Gastrocnemius medialis (tissue), 4 donors: ENCODE measurements at regions not wholly inside any gene's neighbourhood (a gene's known extent, or its start where the extent isn't known, plus 50 kb on each side); places are given as distances from the start of the nearest gene placed in this dataset.

ENCODE experiments used
- ATAC-seq, 2 donors: fragments of 150-250 bp; one replicate each; pipeline ENCODE4 v1.9.1; 2016
- DNase-seq, 2 donors: peaks; one replicate each; pipeline ENCODE4 v3.0.0-alpha.2; 2019
- H3K27ac ChIP-seq, 4 donors: fragments of 200-600 bp; sonication (generic); 1 replicate in 1 of 4; 2 replicates in 3 of 4; pipeline ENCODE4 v1.5.1; 2016 to 2018; ENCODE audit warnings: mild to moderate bottlenecking in 2 of 4, moderate library complexity in 1 of 4
- H3K27me3 ChIP-seq, 3 donors: fragments of 200-600 bp; sonication (generic) in 2 of 3; 1 replicate in 1 of 3; 2 replicates in 2 of 3; pipeline versions ENCODE4 v1.5.1 to v1.6.0; 2016 to 2019; ENCODE audit warnings: mild to moderate bottlenecking in 1 of 3, moderate library complexity in 1 of 3
- H3K36me3 ChIP-seq, 2 donors: fragments of 200-600 bp; sonication (generic) in 1 of 2; one replicate each; pipeline ENCODE4 v1.5.1; 2017 to 2018
- H3K4me1 ChIP-seq, 2 donors: fragments of 200-600 bp; sonication (generic) in 1 of 2; one replicate each; pipeline ENCODE4 v1.5.1; 2016 to 2017; ENCODE audit warnings: mild to moderate bottlenecking in 2 of 2
- H3K4me3 ChIP-seq, 4 donors: fragments of 200-600 bp; sonication (generic) in 3 of 4; 1 replicate in 1 of 4; 2 replicates in 3 of 4; pipeline ENCODE4 v1.5.1; 2016 to 2019; ENCODE audit warnings: mild to moderate bottlenecking in 2 of 4
- H3K9me3 ChIP-seq, 3 donors: fragments of 200-600 bp; sonication (generic) in 2 of 3; 1 replicate in 1 of 3; 2 replicates in 2 of 3; pipeline ENCODE4 v1.5.1; 2016 to 2019
- POLR2A ChIP-seq, 2 donors: fragments of 450-650 bp; IDR thresholded peaks; one replicate each; pipeline ENCODE4 v1.6.1; 2017; ENCODE audit warnings: antibody characterized with exemption in 2 of 2, mild to moderate bottlenecking in 2 of 2, moderate library complexity in 2 of 2
- in situ Hi-C, 4 donors: fragments of 200-750 bp; cut with MboI; loops; one replicate each; pipeline versions ENCODE4 v1.15.0 to v1.8.0; 2017; ENCODE audit warnings: low sequenced_read_pairs in 4 of 4
- intact Hi-C: fragments of 100-400 bp; cut with DNase I; formaldehyde crosslinking; loops from one replicate; pipeline ENCODE4 v1.15.1; 2023; ENCODE audit warnings: low total_unique reads
- TF ChIP-seq, protein P1 (sequence below), 5 experiments: fragments of 450-650 bp in 3 of 5; fragments of 200-600 bp in 2 of 5; sonication (generic) in 2 of 5; IDR thresholded peaks in 4 of 5; conservative IDR thresholded peaks in 1 of 5; 1 replicate in 4 of 5; 2 replicates in 1 of 5; pipeline ENCODE4 v1.5.1; 2016 to 2019; ENCODE audit warnings: antibody characterized with exemption in 5 of 5, mild to moderate bottlenecking in 3 of 5, moderate library complexity in 3 of 5

DNA sequence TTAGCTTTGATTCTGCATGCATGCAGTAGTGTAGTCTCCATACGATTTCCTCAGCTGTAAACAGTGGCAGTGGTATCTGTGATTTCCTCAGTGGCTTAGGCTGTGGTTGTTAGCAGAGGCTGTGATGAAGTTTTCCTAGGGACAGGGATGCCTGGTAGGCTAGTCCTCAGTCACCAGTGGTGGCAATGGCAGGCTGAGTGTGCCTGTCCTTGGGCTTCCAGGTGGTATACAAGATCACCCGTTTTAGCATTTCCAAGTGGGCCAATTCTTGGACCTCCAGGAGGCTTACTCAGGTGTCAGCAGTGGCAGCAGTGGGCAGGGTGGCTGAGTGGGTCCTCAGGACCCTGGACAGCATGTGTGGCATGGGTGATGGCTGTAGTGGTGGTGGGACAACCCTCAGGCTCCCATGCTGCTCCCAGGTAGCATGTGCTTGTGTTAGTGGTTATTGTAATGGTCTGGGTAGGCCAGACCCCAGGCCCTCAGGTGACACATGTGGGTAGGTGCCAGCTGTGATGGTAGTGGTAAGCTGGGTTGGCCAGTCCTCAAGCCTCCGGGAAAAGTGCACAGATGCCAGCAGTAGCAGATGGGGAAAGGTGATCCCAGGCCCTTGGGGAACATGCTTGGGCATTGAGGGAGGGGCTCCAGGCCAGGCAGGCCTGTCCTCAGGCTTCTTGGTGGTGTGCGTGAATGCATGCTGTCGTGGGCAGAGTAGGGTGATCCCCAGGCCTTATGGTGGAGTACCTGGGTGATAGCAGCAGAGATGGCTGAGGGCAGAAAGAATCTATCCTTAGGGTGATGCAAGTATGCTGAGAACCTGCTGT, 146.5 kb downstream of the PAPOLA start:
- no peaks in the 10 kb centered on the region for H3K9me3 ChIP-seq
- in situ Hi-C loops = no loop called here
- no peaks in the 10 kb centered on the region for H3K36me3 ChIP-seq

DNA sequence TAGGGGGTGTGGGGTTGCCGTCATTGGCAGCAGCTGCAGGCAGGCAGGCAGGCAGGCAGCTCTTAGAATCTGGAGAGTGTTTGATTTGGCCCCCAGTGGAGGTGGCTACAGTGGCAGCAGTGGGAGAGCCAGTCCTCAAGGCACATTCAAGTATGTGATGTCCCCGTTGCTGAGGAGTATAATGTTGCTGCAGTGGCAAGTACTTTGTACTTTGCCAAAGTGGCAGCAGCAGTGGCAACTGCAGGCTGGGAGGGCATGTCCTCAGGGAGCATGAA, 147.1 kb downstream of the PAPOLA start:
- in situ Hi-C loops = no loop called here
- no peak overlapping the region for H3K27ac ChIP-seq
- H3K4me3 ChIP-seq = no peak overlapping the region
- H3K4me1 ChIP-seq = no peaks in the 10 kb centered on the region
- no peak for DNase-seq
- intact Hi-C loops = no loop called here
- no peaks in the 10 kb centered on the region for H3K36me3 ChIP-seq
- H3K9me3 ChIP-seq = no peaks in the 10 kb centered on the region
- ATAC-seq = no peak
- TF ChIP-seq, protein P1, sequence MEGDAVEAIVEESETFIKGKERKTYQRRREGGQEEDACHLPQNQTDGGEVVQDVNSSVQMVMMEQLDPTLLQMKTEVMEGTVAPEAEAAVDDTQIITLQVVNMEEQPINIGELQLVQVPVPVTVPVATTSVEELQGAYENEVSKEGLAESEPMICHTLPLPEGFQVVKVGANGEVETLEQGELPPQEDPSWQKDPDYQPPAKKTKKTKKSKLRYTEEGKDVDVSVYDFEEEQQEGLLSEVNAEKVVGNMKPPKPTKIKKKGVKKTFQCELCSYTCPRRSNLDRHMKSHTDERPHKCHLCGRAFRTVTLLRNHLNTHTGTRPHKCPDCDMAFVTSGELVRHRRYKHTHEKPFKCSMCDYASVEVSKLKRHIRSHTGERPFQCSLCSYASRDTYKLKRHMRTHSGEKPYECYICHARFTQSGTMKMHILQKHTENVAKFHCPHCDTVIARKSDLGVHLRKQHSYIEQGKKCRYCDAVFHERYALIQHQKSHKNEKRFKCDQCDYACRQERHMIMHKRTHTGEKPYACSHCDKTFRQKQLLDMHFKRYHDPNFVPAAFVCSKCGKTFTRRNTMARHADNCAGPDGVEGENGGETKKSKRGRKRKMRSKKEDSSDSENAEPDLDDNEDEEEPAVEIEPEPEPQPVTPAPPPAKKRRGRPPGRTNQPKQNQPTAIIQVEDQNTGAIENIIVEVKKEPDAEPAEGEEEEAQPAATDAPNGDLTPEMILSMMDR (IDR thresholded peaks at IDR 0.05 in 4 of 5, conservative IDR thresholded peaks at IDR 0.05 in 1 of 5) = no peak
- TF ChIP-seq POLR2A (IDR thresholded peaks at IDR 0.05) = no peak
- H3K27me3 ChIP-seq = no peaks in the 10 kb centered on the region

More for the DNA sequence above, 146.5 kb downstream of the PAPOLA start:
- Histone ChIP-seq H3K4me3 (no peak overlapping the region), H3K27ac (no peak overlapping the region), H3K4me1 (no peaks in the 10 kb centered on the region), H3K27me3 (no peaks in the 10 kb centered on the region)
- ATAC-seq (no peak), DNase-seq (no peak)
- intact Hi-C loops = no loop called here
- no peak for TF ChIP-seq POLR2A (IDR thresholded peaks at IDR 0.05)
- TF ChIP-seq, protein P1 (IDR thresholded peaks at IDR 0.05 in 4 of 5, conservative IDR thresholded peaks at IDR 0.05 in 1 of 5) = no peak

DNA sequence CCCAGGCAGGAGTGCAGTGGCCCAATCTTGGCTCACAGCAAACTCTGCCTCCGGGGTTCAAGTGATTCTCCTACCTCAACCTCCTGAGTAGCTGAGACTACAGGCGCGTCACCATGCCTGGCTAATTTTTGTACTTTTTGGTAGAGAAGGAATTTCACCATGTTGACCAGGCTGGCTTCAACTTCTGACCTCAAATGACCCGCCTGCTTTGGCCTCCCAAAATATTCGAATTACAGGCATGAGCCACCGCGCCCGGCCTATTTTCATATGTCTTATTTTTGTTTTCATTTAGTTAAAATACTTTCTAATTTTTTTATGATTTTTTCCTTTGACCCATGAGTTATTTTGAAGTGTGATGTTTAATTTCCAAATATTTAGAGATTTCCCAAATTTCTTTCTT, 143.6 kb upstream of the VRK1 start:
- TF ChIP-seq, protein P1 (IDR thresholded peaks at IDR 0.05 in 4 of 5, conservative IDR thresholded peaks at IDR 0.05 in 1 of 5) = no peak
- TF ChIP-seq POLR2A (IDR thresholded peaks at IDR 0.05) = no peak
- Histone ChIP-seq H3K36me3 (no peaks in the 10 kb centered on the region), H3K27me3 (no peaks in the 10 kb centered on the region), H3K27ac (no peak overlapping the region), H3K4me3 (no peak overlapping the region), H3K9me3 (no peaks in the 10 kb centered on the region), H3K4me1 (no peaks in the 10 kb centered on the region)
- in situ Hi-C loops (no loop called here), intact Hi-C loops (no loop called here)
- ATAC-seq (no peak), DNase-seq (no peak)

DNA sequence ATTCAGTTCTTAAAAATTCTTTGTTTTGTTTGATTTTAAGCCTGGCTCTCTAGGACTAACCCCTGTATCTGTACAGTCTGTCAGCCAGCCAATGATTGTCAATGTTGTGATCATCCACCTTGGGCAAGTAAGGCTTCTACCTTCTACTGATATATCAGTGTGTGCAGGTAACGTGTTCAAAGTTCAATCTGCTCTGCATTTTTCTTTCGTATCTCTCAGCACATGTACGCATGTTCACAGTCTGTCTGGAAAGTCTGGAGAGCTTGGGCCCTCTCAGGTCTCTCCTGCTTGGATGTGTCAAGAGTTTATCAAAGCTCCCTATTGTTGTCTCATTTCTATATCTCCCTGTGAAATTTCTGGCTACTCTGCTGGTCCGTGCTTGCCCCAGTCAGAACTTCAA, 138.6 kb upstream of the VRK1 start:
- TF ChIP-seq POLR2A (IDR thresholded peaks at IDR 0.05) = no peak
- TF ChIP-seq, protein P1 (IDR thresholded peaks at IDR 0.05 in 4 of 5, conservative IDR thresholded peaks at IDR 0.05 in 1 of 5) = no peak
- H3K9me3 ChIP-seq = no peaks in the 10 kb centered on the region
- in situ Hi-C loops (no loop called here), intact Hi-C loops (no loop called here)
- DNase-seq (no peak), ATAC-seq (no peak)
- H3K36me3 ChIP-seq = no peaks in the 10 kb centered on the region
- no peaks in the 10 kb centered on the region for H3K27me3 ChIP-seq
- no peaks in the 10 kb centered on the region for H3K4me1 ChIP-seq
- H3K4me3 ChIP-seq = no peak overlapping the region
- no peak overlapping the region for H3K27ac ChIP-seq

DNA sequence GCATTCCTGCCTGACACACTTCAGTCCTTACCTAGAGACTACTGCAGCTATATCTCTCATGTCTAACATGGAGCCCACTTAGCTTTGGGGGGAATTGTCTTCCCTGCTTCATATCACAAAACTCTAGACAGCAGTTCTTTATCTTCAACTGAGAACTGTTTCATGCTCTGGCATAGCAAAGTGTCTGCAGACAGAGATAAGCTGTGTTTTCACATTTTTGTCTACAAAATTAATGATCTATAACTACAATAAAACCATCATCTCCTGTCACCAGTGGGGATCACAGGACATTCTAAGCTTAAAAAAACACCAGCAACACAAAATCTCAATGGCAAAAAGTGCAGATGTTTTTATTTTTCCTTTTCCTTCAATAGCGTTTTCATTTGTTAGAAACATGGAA, 137.1 kb upstream of the VRK1 start:
- Histone ChIP-seq H3K4me1 (no peaks in the 10 kb centered on the region), H3K27ac (no peak overlapping the region), H3K9me3 (no peaks in the 10 kb centered on the region), H3K36me3 (no peaks in the 10 kb centered on the region), H3K27me3 (no peaks in the 10 kb centered on the region), H3K4me3 (no peak overlapping the region)
- ATAC-seq = no peak
- in situ Hi-C loops = no loop called here
- intact Hi-C loops = no loop called here
- DNase-seq = no peak
- no peak for TF ChIP-seq POLR2A (IDR thresholded peaks at IDR 0.05)
- TF ChIP-seq, protein P1 (IDR thresholded peaks at IDR 0.05 in 4 of 5, conservative IDR thresholded peaks at IDR 0.05 in 1 of 5) = no peak
